Naive thymus-derived CD8-positive, alpha-beta T cell (primary cell): ENCODE measurements at regions not wholly inside any gene's neighbourhood (a gene's known extent, or its start where the extent isn't known, plus 50 kb on each side); places are given as distances from the start of the nearest gene placed in this dataset.
"Not testable (repeated sequence)": the region's sequence is repeated elsewhere in the genome, so short reads cannot be mapped to it uniquely, and the experiment has no call there.

Experiments
- ATAC-seq, 2 donors: fragments of 150-1000 bp; cut with Tn5 transposase in 1 of 2; sonication (Bioruptor Pico), chemical (Tn5 transposase) in 1 of 2; 1 replicate in 1 of 2; 2 replicates in 1 of 2; pipeline ENCODE4 v1.10.0; 2021; ENCODE audit warnings: mild to moderate bottlenecking in 2 of 2, moderate library complexity in 2 of 2
- POLR2A ChIA-PET: fragments of 350-600 bp; sonication (Branson Sonifier 250); formaldehyde crosslinking; loops from one replicate; lab custom pipeline; 2021; ENCODE audit warnings: antibody characterized with exemption; lab: Charles Lee
- DNase-seq, 10 donors: peaks; one replicate each; pipeline versions ENCODE4 v3.0.0 to v3.0.0-alpha.2; 2020 to 2022
- H3K27ac Mint-ChIP-seq, 10 donors: one replicate each; pipeline ENCODE4 v1.8.0; 2020 to 2022; ENCODE audit warnings: mild to moderate bottlenecking in 10 of 10, mixed read lengths in 10 of 10, moderate library complexity in 4 of 10, inconsistent platforms in 1 of 10
- H3K27me3 Mint-ChIP-seq, 5 donors: one replicate each; pipeline ENCODE4 v1.8.0; 2021 to 2022; ENCODE audit warnings: mixed read lengths in 5 of 5
- H3K36me3 Mint-ChIP-seq, 3 donors: one replicate each; pipeline ENCODE4 v1.8.0; 2020 to 2022; ENCODE audit warnings: mixed read lengths in 3 of 3, mild to moderate bottlenecking in 2 of 3, inconsistent platforms in 1 of 3
- H3K4me1 Mint-ChIP-seq, 4 donors: one replicate each; pipeline ENCODE4 v1.8.0; 2021 to 2022; ENCODE audit warnings: mixed read lengths in 4 of 4
- H3K4me3 Mint-ChIP-seq, 10 donors: one replicate each; pipeline ENCODE4 v1.8.0; 2020 to 2022; ENCODE audit warnings: mild to moderate bottlenecking in 10 of 10, mixed read lengths in 10 of 10, moderate library complexity in 6 of 10, inconsistent platforms in 1 of 10
- H3K9me3 Mint-ChIP-seq, 9 donors: one replicate each; pipeline ENCODE4 v1.8.0; 2020 to 2022; ENCODE audit warnings: mixed read lengths in 9 of 9, mild to moderate bottlenecking in 3 of 9, inconsistent platforms in 1 of 9, moderate library complexity in 1 of 9

DNA sequence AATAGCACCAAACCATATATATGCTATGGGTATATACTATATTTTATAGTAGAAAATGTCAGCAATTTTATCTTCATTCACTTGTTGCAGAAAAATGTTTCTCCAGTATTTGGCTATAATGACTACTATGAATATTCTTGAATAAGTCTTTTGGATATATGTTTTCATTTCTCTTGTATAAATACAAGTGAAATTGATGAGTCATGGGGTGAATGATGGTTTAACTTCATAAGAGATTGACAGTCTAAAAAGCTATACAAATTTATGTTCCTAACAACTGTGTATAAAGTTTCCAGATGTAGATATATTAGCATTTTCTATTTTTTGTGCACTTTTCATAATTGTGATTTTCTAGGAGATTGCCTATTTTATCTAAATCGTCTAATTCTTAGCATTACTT is 714.8 kb downstream of the TRHDE start:
- Mint-ChIP-seq H3K27ac (no peak overlapping the region), H3K27me3 (no peaks in the 10 kb centered on the region), H3K4me1 (no peaks in the 10 kb centered on the region), H3K9me3 (peaks cover 0 to 12% (median 7%) of the 10 kb centered on the region in 9 donors), H3K4me3 (no peak overlapping the region), H3K36me3 (no peaks in the 10 kb centered on the region)
- POLR2A ChIA-PET = no interaction called here
- DNase-seq = no peak
- ATAC-seq = no peak

- POLR2A ChIA-PET = no interaction called here
- Mint-ChIP-seq H3K4me1 (no peaks in the 10 kb centered on the region), H3K36me3 (no peaks in the 10 kb centered on the region), H3K4me3 (no peak overlapping the region), H3K9me3 (peaks cover 0 to 12% (median 6%) of the 10 kb centered on the region in 9 donors), H3K27me3 (no peaks in the 10 kb centered on the region), H3K27ac (no peak overlapping the region)
- DNase-seq = no peak
- ATAC-seq = no peak
These were observed 717.3 kb downstream of the TRHDE start for GRCh38 chr12:72989458-72989947.

GRCh38 chr12:72995029-72995428 is 722.9 kb downstream of the TRHDE start:
- H3K4me3 Mint-ChIP-seq, H3K36me3 Mint-ChIP-seq, H3K4me1 Mint-ChIP-seq, H3K27me3 Mint-ChIP-seq, POLR2A ChIA-PET, DNase-seq, H3K27ac Mint-ChIP-seq, ATAC-seq: not testable (repeated sequence)
- peaks cover 0 to 18% (median 5%) of the 10 kb centered on the region in 9 donors for H3K9me3 Mint-ChIP-seq

DNA sequence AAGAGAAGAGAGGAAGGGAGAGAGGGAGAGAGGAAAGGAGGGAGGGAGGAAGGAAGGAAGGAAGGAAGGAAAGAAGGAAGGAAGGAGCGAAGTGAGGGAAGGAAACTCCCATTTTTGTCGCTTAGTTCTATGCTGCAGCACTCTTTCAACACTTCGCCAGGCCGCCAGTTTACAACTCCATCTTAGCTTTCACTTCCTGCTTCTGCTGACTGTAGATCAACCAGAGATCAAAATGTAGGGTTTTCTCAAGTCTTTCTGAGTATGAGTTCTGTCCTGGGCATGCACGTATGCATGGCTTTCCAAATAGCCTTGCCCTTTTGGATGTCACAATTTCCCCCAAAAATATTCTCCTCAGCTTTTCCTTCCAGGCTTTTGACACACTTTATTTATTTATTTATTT is 723.4 kb downstream of the TRHDE start:
- H3K27me3 Mint-ChIP-seq = no peaks in the 10 kb centered on the region
- POLR2A ChIA-PET = no interaction called here

GRCh38 chr12:73001806-73002205 is 729.6 kb downstream of the TRHDE start:
- H3K27me3 Mint-ChIP-seq, ATAC-seq, DNase-seq, H3K9me3 Mint-ChIP-seq, H3K27ac Mint-ChIP-seq, H3K4me1 Mint-ChIP-seq, POLR2A ChIA-PET, H3K36me3 Mint-ChIP-seq, H3K4me3 Mint-ChIP-seq: not testable (repeated sequence)

More for the DNA sequence above, 723.4 kb downstream of the TRHDE start:
- Mint-ChIP-seq H3K27ac (no peak overlapping the region), H3K9me3 (peaks cover 0 to 18% (median 5%) of the 10 kb centered on the region in 9 donors), H3K4me1 (no peaks in the 10 kb centered on the region), H3K36me3 (no peaks in the 10 kb centered on the region), H3K4me3 (no peak overlapping the region)
- no peak for ATAC-seq
- no peak for DNase-seq

- POLR2A ChIA-PET = not testable (repeated sequence)
These were observed 730.3 kb downstream of the TRHDE start for GRCh38 chr12:73002504-73002903.

DNA sequence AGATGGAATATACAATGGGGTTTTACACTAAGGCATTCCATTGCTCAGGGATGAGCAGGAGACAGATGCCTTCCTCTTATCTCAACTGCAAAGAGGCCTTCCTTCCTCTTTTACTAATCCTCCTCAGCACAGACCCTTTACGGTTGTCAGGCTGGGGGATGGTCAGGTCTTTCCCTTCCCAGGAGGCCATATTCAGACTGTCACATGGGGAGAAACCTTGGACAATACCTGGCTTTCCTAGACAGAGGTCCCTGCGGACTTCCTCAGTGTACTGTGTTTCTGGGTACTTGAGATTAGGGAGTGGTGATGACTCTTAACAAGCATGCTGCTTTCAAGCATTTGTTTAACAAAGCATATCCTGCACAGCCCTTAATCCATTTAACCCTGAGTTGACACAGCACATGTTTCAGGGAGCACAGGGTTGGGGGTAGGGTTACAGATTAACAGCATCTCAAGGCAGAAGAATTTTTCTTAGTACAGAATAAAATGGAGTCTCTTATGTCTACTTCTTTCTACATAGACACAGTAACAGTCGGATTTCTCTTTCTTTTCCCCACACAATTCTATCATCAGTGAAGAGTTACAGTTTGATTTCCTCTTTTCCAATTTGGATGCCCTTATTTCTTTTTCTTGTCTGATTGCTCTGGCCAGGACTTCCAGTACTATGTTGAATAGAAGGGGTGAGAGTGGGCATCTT is 737.1 kb downstream of the TRHDE start:
- not testable (repeated sequence) for DNase-seq, H3K4me1 Mint-ChIP-seq

More at GRCh38 chr12:73002504-73002903, 730.3 kb downstream of the TRHDE start:
- not testable (repeated sequence) for ATAC-seq, H3K27ac Mint-ChIP-seq, H3K4me1 Mint-ChIP-seq, H3K36me3 Mint-ChIP-seq, H3K9me3 Mint-ChIP-seq, H3K27me3 Mint-ChIP-seq, H3K4me3 Mint-ChIP-seq, DNase-seq

GRCh38 chr12:73017981-73018380 is 745.8 kb downstream of the TRHDE start:
- ATAC-seq (no peak), DNase-seq (no peak)
- Mint-ChIP-seq H3K27ac (no peak overlapping the region), H3K9me3 (peaks cover 7 to 31% (median 14%) of the 10 kb centered on the region in 9 donors), H3K27me3 (no peaks in the 10 kb centered on the region), H3K4me3 (no peak overlapping the region), H3K36me3 (no peaks in the 10 kb centered on the region), H3K4me1 (no peaks in the 10 kb centered on the region)
- POLR2A ChIA-PET = no interaction called here

More for the DNA sequence above, 737.1 kb downstream of the TRHDE start:
- H3K27ac Mint-ChIP-seq, H3K27me3 Mint-ChIP-seq, H3K36me3 Mint-ChIP-seq, POLR2A ChIA-PET, ATAC-seq, H3K4me3 Mint-ChIP-seq: not testable (repeated sequence)
- peaks cover under 1 to 33% (median 11%) of the 10 kb centered on the region in 9 donors for H3K9me3 Mint-ChIP-seq

DNA sequence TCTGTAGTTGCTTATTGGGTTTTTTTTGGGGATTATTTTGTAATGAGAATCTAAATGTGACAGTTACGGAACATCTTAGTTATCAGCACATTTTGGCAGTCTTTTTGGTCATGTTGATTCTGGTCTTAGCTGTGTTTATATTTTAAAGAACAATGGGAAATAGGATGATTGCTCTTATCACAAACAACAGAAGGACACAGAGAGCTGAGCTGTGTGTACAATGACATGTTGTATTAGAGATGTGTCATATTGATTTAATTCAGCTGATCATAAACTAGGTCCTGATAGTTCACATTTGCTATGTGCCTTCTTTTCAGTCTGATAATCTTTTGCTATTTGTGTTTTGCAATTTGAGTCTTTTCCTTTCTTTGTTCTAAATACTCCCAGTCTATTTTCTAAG is 781.7 kb downstream of the TRHDE start:
- POLR2A ChIA-PET = no interaction called here
- H3K4me3 Mint-ChIP-seq = no peak overlapping the region
- no peak overlapping the region for H3K27ac Mint-ChIP-seq
- peaks cover 0 to 47% (median 5%) of the 10 kb centered on the region in 9 donors for H3K9me3 Mint-ChIP-seq
- no peaks in the 10 kb centered on the region for H3K27me3 Mint-ChIP-seq
- H3K36me3 Mint-ChIP-seq = no peaks in the 10 kb centered on the region
- ATAC-seq = no peak
- H3K4me1 Mint-ChIP-seq = no peaks in the 10 kb centered on the region
- no peak for DNase-seq

GRCh38 chr12:73057428-73057827 is 785.3 kb downstream of the TRHDE start:
- no peaks in the 10 kb centered on the region for H3K27me3 Mint-ChIP-seq
- no peak overlapping the region for H3K27ac Mint-ChIP-seq
- H3K9me3 Mint-ChIP-seq = peaks cover 0 to 31% (median 6%) of the 10 kb centered on the region in 9 donors
- H3K4me3 Mint-ChIP-seq = no peak overlapping the region
- POLR2A ChIA-PET = no interaction called here
- ATAC-seq = no peak
- DNase-seq = no peak
- no peaks in the 10 kb centered on the region for H3K4me1 Mint-ChIP-seq
- no peaks in the 10 kb centered on the region for H3K36me3 Mint-ChIP-seq

DNA sequence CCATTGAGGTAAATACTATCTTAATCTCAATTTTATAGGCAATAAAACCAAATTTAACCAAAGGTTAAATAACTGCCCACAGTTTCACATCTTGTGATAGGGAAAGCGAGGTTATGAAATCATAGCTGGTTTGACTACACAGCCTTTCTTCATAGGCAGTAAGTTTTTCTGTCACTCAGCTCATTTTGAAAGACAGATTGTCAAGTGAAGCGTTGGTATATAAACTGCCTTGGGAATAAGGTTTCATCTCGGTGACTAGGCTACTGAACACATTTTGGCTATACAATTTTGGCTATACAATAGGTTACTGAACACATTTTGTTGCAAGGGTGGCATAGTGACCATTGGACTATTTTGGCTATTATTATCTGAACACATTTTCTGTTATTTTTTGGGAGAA is 793.7 kb downstream of the TRHDE start:
- H3K27ac Mint-ChIP-seq = no peak overlapping the region
- H3K27me3 Mint-ChIP-seq = no peaks in the 10 kb centered on the region
- ATAC-seq (no peak), DNase-seq (no peak)
- no peaks in the 10 kb centered on the region for H3K4me1 Mint-ChIP-seq
- no peaks in the 10 kb centered on the region for H3K36me3 Mint-ChIP-seq
- H3K4me3 Mint-ChIP-seq = no peak overlapping the region
- peaks cover 0 to 17% (median 4%) of the 10 kb centered on the region in 9 donors for H3K9me3 Mint-ChIP-seq
- POLR2A ChIA-PET = no interaction called here

DNA sequence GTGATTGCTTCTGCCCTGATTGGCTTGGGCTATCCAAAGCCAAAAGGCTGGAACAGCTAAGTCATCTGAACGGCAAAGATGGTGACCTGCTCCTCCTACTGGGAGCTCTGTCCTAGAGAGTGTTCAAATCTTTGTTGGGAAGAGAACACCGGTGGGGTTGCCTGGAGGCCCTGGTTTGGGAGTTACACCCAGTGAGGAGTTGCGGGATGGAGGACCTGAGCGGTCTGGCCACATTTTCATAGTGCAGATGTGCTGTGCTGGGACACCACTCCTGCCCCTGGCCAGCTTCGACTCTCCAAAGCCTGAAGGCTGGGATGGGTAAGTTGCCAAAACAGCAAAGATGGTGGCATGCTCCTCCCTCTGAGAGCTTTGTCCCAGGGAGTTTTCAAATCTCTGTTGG is 795.4 kb downstream of the TRHDE start:
- Mint-ChIP-seq H3K9me3 (peaks cover 0 to 17% (median 9%) of the 10 kb centered on the region in 9 donors), H3K4me1 (no peaks in the 10 kb centered on the region), H3K36me3 (no peaks in the 10 kb centered on the region), H3K4me3 (no peak overlapping the region), H3K27ac (no peak overlapping the region), H3K27me3 (no peaks in the 10 kb centered on the region)
- POLR2A ChIA-PET = no interaction called here
- no peak for DNase-seq
- ATAC-seq = no peak

- H3K36me3 Mint-ChIP-seq = no peaks in the 10 kb centered on the region
- H3K9me3 Mint-ChIP-seq = peaks cover 0 to 31% (median 11%) of the 10 kb centered on the region in 9 donors
- POLR2A ChIA-PET = no interaction called here
- no peaks in the 10 kb centered on the region for H3K4me1 Mint-ChIP-seq
- no peak overlapping the region for H3K4me3 Mint-ChIP-seq
- ATAC-seq = no peak
- DNase-seq = no peak
- H3K27me3 Mint-ChIP-seq = no peaks in the 10 kb centered on the region
- no peak overlapping the region for H3K27ac Mint-ChIP-seq
These were observed 800.0 kb downstream of the TRHDE start for GRCh38 chr12:73072214-73072613.

DNA sequence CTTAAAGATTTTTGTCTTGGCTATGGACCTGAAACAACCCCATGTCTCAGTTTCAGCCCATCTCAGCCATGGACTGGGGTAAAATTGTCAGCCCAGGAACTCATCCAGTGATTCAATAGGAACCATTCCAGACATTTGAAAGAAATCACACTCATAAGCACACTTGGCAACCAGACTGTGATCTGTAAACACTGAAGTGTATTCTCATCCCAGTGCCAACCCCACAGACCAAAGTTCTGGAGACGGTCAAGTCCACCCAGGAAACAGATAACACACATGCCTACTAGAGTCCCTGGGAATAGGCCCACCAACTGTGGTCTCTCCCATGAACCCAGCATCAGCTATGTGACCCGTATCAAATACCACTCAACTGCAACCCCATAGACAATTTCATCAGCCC is 804.6 kb downstream of the TRHDE start:
- H3K27me3 Mint-ChIP-seq = no peaks in the 10 kb centered on the region
- H3K36me3 Mint-ChIP-seq = no peaks in the 10 kb centered on the region
- H3K4me3 Mint-ChIP-seq = no peak overlapping the region
- H3K4me1 Mint-ChIP-seq = no peaks in the 10 kb centered on the region
- H3K9me3 Mint-ChIP-seq = peaks cover 0 to 20% (median 11%) of the 10 kb centered on the region in 9 donors
- DNase-seq (no peak), ATAC-seq (no peak)
- H3K27ac Mint-ChIP-seq = no peak overlapping the region
- POLR2A ChIA-PET = no interaction called here
